NCI-H2107 (cell line): ENCODE measurements at regions not wholly inside any gene's neighbourhood (a gene's known extent, or its start where the extent isn't known, plus 50 kb on each side); places are given as distances from the start of the nearest gene placed in this dataset.
"Not testable (repeated sequence)": the region's sequence is repeated elsewhere in the genome, so short reads cannot be mapped to it uniquely, and the experiment has no call there.

ENCODE experiments used
- DNase-seq: peaks from one replicate; lab custom pipeline; 2025; lab: John Stamatoyannopoulos, UW

DNA sequence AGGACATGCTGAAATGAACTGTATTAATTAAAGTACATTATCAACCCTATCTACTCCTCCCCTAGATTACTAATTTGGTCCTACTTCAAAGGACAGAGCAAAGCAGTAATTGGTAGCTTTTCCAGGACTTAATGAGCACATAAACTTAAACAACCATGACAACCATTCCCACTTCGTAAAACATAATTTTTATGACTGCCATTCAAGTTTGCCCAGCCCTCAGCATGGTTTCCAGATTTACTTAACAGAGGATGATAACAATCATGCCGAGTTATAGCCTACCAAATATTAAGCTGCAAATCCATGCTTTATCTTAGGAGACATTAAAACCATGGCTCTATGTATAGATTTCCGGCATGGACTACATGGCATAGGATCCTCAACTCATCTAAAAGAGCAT is 401.1 kb upstream of the CHAC2 start:
- no peak for DNase-seq

GRCh38 chr2:53362934-53363333 is 404.7 kb upstream of the CHAC2 start:
- no peak for DNase-seq

GRCh38 chr2:53356291-53356905 is 411.2 kb upstream of the CHAC2 start:
- DNase-seq = no peak

GRCh38 chr2:53353135-53354114 is 414.2 kb upstream of the CHAC2 start:
- DNase-seq = peak; percentile 4

DNA sequence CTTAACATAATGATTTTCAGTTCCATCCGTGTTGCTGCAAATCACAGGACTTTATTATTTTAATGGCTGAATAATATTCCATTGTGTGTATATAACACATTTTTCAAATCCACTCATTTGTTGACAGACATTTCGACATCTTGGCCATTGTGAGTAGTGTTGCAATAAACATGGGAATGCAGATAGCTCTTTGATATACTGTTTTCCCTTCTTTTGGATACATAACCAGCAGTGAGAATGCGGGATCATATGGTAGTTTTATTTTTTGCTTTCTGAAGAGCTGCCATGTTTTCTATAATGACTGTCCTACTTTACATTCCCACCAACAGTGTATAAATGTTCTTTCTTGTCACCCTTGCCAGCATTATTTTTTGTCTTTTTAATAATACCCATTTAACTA is 420.3 kb upstream of the CHAC2 start:
- no peak for DNase-seq

DNA sequence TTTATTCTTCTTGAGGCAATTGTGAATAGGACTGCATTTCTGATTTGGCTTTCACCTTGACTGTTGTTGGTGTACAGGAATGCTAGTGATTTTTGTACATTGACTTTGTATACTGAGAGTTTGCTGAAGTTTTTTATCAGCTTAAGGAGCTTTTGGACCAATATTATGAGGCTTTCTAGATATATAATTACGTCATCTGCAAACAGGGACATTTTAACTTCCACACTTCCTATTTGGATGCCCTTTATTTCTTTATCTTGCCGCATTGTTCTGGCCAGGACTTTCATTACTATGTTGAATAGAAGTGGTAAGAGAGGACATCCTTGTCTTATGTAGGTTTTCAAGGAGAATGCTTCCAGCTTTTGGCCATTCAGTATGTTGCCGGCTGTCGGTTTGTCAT is 425.4 kb upstream of the CHAC2 start:
- DNase-seq = no peak

- DNase-seq = no peak
These were observed 433.0 kb upstream of the CHAC2 start for GRCh38 chr2:53334610-53335009.

DNA sequence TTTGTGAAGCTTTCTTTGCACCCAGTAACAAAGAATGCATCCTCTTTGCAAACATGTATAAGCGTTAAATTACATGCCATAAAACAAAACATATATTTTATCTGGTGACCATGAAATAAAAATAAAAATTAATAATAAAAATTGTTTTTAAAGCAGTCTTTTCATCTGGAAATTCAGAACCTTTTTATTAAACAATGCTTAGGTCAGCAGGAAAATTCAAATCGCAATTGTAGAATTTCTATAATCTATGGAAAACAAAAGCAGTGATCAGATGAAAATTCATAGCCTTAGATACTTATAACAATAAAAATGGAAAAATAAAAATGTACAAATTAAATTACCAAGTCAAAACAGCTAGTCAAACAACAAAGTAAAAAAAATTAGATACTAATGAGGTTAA is 435.9 kb upstream of the CHAC2 start:
- no peak for DNase-seq

DNA sequence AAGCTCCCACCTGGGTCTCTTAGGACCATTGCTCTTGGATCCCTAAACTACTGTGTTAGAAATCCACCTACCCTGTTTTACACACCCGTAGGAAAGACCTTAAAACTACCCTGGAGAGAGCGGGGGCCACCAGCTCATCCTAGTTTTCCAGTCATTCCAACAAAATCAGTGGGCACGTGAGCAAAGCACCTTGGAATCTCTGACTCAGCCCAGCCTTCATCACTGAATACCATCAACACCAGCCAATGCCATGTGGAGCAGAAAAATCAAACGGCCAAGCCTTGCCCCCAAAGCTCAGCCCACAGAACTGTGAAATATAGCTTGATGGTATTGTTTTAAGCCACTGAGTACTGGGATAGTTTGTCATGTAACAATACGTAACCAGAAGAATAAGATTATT is 449.7 kb upstream of the CHAC2 start:
- DNase-seq = no peak

GRCh38 chr2:53315149-53315548 is 452.5 kb upstream of the CHAC2 start:
- DNase-seq = no peak

- no peak for DNase-seq
These were observed 452.9 kb upstream of the CHAC2 start for GRCh38 chr2:53314718-53315117.

GRCh38 chr2:53313644-53314043 is 454.0 kb upstream of the CHAC2 start:
- not testable (repeated sequence) for DNase-seq

GRCh38 chr2:53312721-53313120 is 454.9 kb upstream of the CHAC2 start:
- no peak for DNase-seq

DNA sequence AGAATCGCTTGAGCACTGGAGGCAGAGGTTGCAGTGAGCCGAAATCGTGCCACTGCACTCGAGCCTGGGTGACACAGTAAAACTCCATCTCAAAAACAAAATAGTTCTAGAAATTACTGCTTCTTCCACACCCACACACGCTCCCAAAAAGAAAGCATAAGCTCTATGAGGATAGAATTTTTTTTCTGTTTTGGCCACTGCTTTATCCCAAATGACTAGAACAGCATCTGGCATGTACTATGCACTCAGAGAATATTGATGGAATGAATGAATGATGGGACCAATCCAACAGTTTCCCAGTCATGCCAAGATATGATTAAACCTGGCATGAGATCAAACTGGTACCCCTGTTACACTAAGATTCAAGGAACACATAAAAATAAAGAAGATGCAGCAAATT is 455.4 kb upstream of the CHAC2 start:
- no peak for DNase-seq

- no peak for DNase-seq
These were observed 464.5 kb upstream of the CHAC2 start for GRCh38 chr2:53303012-53303578.

GRCh38 chr2:53302455-53302854 is 465.1 kb upstream of the CHAC2 start:
- no peak for DNase-seq

- no peak for DNase-seq
These were observed 478.1 kb upstream of the CHAC2 start for GRCh38 chr2:53289309-53290006.

DNA sequence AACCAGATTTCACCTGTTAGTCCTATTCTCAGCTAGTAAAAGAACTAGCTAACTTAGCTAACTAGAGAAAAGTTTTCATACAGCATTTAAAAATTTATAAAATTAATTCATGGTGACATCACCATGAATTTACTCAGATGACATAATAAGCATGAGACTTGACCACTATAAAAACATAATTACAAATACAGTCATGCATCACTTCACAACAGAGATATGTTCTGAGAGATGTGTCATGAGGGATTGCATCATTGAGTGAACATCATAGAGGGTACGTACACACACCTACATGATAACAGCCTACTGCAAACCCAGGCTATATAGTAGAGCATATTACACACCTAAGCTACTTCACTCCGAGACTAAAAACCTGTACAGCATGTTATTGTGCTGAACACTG is 481.3 kb upstream of the CHAC2 start:
- DNase-seq = no peak

DNA sequence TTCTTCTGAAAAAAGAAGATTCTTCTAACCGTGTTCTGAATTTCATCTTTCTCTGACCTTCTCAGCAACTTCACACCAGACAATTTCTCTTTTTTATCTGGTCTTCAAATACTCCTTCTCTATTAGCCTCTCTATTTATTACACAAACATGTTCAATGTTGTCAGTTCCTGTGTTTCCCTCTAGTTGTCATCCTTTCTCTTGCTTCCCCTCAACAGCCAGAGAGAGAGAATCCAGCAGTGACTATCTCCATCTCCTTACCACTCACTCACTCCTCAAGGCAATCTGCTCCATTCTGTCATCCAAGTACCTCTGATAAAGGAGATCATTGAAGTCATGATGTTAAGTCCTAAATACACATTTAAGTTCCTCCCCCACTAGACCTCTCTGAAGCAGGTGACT is 491.9 kb upstream of the CHAC2 start:
- no peak for DNase-seq

DNA sequence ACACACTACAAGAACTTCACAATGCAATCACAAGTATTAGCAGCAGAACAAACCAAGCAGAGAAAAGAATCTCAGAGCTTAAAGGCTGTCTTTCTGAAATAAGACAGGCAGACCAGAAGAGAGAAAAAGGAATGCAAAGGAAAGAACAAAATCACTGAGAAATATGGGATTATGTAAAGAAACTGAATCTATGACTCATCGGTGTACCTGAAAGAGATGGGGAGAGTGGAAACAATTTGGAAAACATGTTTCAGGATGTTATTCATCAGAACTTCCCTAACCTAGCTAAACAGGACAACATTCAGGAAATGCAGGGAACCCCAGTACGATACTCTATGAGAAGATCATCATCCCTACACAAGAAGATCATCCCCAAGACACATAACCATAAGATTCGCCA is 499.0 kb upstream of the CHAC2 start:
- no peak for DNase-seq

- no peak for DNase-seq
These were observed 499.5 kb upstream of the CHAC2 start for GRCh38 chr2:53268086-53268485.

DNA sequence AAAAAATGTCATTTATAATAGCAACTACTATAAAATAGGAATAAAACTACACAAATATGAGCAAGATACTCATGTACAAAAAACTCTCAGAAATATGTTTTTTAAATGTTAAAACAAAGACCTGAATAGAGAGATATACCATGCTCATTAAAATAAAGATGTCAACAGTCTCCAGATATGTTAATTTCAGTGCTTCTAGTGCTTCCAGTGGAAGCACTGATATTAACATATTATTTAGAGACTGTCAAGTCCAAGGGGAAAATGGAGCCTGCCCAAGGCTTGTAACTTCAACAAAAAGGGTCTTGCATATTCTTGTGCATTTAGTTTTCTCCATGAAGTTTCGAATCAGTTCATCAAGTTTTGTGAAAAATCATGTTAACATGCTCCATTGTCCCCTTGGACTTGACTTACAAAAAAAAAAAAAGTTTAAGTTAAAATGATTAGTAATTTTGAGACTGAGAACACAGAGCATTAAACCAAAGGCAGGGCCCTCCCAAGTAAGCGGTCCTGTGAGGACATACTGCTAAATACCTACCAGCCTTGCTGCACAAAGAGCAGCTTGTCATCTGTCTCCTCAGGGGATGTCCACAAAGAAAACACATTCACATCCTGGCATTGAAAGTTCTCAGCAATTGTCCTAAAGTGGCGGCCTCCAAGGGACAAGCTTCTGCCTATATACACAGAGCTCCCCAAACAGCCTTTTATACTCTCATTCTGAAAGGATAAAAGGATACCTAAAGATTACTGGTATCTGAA is 501.9 kb upstream of the CHAC2 start:
- DNase-seq = no peak
